GM12891 (cell line): ENCODE measurements at regions not wholly inside any gene's neighbourhood (a gene's known extent, or its start where the extent isn't known, plus 50 kb on each side); places are given as distances from the start of the nearest gene placed in this dataset.

Experiments used
- DNase-seq: peaks from one replicate; pipeline ENCODE4 v3.0.0; 2011; ENCODE audit warnings: low spot score; ENCODE audit not compliant: insufficient read length
- FAIRE-seq: peaks from 2 replicates; lab custom pipeline; 2011; peaks lifted over from hg19 to GRCh38; lab: Jason Lieb, UNC
- PAX5 ChIP-seq: IDR thresholded peaks from 2 replicates; pipeline ENCODE4 v1.6.1; 2011; ENCODE audit warnings: low read length, moderate library complexity, mild to moderate bottlenecking; ENCODE audit not compliant: insufficient read depth, severe bottlenecking
- POLR2A ChIP-seq: IDR thresholded peaks from 2 replicates; pipeline ENCODE4 v1.6.1; 2011; ENCODE audit warnings: low read depth, low read length, control low read depth
- POLR2AphosphoS5 ChIP-seq: IDR thresholded peaks from 2 replicates; pipeline ENCODE4 v1.6.1; 2011; ENCODE audit warnings: low read depth, low read length, control low read depth
- POU2F2 ChIP-seq: IDR thresholded peaks from 2 replicates; pipeline ENCODE4 v1.6.1; 2011; ENCODE audit warnings: low read depth, mild to moderate bottlenecking, control low read depth, low read length, moderate library complexity
- SPI1 ChIP-seq: IDR thresholded peaks from 2 replicates; pipeline ENCODE4 v1.6.1; 2011; ENCODE audit warnings: low read depth, low read length, control low read depth
- TAF1 ChIP-seq: IDR thresholded peaks from 2 replicates; pipeline ENCODE4 v1.6.1; 2011; ENCODE audit warnings: low read depth, low read length, control low read depth

DNA sequence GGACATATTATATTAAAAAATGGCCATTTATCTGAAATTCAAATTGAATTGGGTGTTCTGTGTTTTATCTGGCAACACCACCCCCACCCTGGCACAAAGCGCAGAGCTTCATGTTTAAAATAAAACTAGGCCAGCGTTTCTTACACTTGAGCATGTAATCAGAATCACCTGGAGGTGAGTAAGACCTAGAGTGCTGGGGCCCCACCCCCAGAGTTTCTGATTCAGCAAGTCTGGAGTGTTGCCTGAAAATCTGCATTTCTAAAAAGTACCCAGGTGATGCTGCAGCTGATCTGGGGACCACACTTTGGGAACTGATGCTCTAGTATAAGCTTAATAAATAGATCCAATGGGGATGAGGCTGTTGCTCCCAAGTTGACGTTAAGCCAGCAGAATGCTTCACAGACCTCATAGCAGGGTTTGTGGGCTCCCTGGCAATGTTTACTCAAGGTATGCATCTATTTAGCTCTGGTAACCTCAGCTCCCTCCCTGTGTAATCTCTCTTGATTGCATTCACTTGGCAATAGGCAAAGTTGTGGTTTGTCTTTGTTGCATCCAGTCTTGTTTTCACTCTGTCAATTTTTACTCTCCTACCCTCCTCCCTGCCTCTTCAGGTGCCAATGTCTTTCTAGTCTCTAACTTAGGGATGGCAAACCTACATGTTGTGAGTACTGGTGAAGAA lies 99.8 kb upstream of the TEX13D start:
- TF ChIP-seq SPI1 = no peak
- TF ChIP-seq POU2F2 = 0 out of 2 replicates have a peak, but pooled peaks have one; percentile 37
- DNase-seq (no peak), FAIRE-seq (no peak)

DNA sequence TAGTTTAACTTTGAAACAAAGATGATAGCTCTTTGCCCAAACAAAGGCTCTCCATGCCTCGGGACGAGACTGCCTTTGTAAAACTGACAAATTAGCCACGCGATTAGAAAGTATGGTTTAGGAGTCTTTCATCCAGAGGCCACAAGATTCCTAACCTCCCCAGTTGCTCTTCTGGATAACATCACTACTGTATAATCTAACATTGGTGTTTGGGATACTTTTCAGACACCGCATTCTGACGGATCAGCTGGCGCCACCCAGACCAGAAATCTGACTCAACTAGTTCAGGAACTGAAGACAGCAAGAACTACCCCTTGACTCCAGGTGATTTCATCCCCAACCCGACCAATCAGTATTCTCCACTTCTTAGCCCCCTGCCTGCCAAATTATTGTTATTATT lies 98.1 kb upstream of the TEX13D start:
- DNase-seq (no peak), FAIRE-seq (no peak)
- TF ChIP-seq POLR2AphosphoS5 (no peak), POU2F2 (no peak), POLR2A (no peak)

DNA sequence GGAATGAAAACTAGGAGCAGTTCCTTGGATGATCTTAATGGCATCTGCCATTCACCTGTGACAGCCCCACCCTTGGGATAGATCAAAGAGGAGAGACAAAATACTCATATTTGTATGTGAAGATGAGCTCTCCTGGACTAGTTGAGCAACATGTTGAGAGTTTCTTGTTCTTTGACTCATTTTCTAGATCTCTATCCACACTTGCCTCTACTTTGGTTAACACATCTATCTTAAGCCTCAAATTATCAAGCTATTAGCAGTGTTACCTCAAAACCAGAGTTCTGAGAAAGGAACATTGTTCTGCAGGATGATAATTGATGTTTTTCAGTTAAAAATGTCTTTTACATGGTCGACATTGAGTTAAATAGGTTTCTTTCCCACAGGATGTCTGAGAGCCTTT lies 94.2 kb upstream of the TEX13D start:
- no peak for TF ChIP-seq POLR2AphosphoS5
- TF ChIP-seq SPI1 = no peak
- TF ChIP-seq POLR2A = no peak
- no peak for TF ChIP-seq POU2F2
- TF ChIP-seq TAF1 = no peak
- TF ChIP-seq PAX5 = no peak
- DNase-seq = no peak
- FAIRE-seq = no peak

DNA sequence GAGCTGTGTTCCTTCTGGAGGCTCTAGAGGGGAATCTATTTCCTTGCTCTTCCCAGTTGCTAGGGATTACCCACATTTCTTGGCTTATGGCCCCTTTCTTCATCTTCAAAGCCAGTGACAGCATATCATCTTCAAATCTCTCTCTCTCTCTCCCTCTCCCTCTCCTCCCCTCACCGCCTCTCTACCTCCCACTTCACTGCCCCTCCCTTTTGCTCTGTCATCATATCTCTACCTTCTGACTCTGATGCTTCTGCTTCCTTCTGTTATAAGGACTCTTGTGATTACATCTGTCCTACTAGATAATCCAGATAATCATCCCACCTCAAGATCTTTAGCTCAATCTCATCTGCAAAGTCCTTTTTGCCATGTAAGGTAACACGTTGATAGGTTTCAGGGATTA lies 93.1 kb upstream of the TEX13D start:
- TF ChIP-seq POLR2AphosphoS5 (no peak), SPI1 (no peak)
- FAIRE-seq = no peak

DNA sequence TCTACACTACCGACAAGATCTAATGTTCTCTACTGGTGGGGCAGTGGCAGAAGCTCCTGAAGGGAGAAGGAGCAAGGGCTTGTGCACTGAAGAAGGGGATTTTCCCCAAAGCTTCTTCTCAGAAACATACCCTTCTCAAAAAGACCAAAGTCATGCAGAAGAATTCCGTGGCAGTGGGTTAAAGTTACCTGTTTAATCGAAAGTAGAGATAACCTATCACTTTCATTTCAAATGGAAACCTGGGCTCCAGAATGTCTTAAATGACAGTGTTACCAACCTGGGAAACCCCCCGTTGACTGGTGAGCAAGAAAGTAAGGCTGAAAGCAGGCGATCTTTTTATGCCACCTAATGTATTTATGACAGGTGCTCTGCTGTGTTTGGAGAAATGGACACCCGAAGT lies 92.5 kb upstream of the TEX13D start:
- no peak for DNase-seq
- no peak for FAIRE-seq
- TF ChIP-seq POLR2A (no peak), TAF1 (no peak), POLR2AphosphoS5 (no peak), POU2F2 (no peak), SPI1 (no peak), PAX5 (no peak)

More for the DNA sequence above, 93.1 kb upstream of the TEX13D start:
- no peak for DNase-seq

DNA sequence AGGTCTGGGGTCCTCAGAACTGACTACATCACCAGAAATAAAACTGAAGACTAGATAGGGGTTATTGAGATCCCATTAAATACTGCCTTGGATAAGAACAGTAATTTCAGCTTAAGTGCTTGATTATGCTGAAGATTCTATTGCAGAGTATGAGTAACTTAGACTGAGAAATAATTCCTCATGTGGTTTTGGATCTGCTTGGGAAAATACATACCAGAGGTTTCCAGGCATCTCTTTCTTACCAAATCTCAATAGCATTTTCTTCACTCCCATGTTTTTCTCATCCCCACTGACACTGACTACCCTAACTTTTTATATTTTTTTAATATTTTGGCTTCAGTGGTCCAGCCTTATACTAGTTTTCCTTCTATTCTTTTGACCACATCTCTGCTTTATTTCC lies 92.0 kb upstream of the TEX13D start:
- TF ChIP-seq POLR2AphosphoS5 (no peak), PAX5 (no peak), SPI1 (no peak), POU2F2 (no peak), POLR2A (no peak), TAF1 (no peak)
- FAIRE-seq (no peak), DNase-seq (no peak)

DNA sequence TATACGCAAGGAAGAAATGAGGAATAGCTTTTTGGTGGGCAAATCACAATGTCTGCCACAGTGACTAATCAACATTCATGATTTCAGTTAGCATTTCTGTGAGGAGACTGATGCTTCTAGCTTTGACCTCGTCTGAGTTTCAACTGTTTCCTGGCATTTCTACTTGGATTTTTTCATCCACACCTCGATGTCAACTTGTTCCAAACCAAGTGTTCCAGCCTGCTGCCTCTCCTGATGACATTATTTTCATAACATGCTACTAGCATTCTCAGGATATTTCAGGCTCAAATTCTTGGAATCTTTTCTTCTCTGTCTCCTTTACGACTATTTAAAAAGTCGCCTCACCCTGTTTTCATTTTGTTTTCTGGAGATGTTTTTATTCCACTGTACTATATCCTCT lies 90.3 kb upstream of the TEX13D start:
- DNase-seq = no peak
- FAIRE-seq = no peak
- TF ChIP-seq POU2F2 (no peak), PAX5 (no peak)

DNA sequence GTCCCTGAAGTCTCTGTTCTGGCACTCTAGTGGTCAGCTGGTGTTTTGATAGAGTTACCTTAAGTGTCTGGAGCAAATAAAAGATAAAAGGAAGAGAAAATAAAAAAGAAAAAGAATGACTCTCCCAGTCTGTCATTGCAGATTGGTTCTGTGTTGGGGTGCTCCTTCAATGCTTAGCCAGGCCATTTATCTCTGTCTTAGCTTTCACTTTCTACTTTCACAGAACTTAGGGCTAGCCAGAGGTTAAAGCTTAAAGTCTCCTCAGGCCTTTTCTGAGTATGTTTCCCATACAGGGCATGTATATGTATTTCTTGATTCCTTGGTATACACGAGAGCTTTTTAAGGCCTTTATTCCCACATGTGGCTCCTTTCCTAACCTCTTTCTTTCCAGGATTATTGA lies 83.1 kb upstream of the TEX13D start:
- FAIRE-seq (peak; percentile 9), DNase-seq (no peak)
- no peak for TF ChIP-seq POLR2AphosphoS5
- no peak for TF ChIP-seq PAX5
- TF ChIP-seq POLR2A = no peak
- TF ChIP-seq SPI1 = no peak
- no peak for TF ChIP-seq TAF1
- TF ChIP-seq POU2F2 = no peak

DNA sequence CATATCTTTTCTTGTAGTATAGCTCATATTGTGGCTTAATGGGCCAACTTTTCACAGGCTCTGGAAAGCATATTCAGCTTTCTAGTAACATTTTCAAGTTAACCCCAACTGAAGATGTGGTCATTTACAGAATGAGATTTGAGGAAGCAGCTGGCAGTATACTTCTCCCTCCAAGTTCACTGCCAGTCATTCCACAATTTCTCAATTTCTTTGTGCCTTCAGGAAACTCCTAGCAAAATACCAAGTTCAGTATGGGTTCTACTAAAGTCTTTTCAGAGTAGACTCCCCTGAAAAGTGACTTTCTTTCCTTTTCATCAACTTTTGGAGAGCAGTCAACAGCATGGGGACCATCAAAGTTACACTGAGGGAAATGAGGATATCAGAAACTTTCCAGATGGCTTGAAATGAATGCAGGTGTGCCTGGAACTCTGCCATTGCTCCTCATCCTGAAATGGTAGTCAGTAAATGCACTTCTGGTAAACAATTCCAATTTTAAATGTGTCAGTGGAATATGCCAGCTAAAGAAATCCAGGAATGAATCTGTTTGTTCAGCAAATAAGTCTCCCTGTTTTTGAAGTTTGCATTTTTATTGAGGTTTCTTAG lies 81.5 kb upstream of the TEX13D start:
- no peak for FAIRE-seq
- no peak for TF ChIP-seq POLR2A
- no peak for TF ChIP-seq PAX5
- TF ChIP-seq POLR2AphosphoS5 = no peak
- TF ChIP-seq SPI1 = no peak
- no peak for TF ChIP-seq TAF1
- TF ChIP-seq POU2F2 = no peak
- no peak for DNase-seq

DNA sequence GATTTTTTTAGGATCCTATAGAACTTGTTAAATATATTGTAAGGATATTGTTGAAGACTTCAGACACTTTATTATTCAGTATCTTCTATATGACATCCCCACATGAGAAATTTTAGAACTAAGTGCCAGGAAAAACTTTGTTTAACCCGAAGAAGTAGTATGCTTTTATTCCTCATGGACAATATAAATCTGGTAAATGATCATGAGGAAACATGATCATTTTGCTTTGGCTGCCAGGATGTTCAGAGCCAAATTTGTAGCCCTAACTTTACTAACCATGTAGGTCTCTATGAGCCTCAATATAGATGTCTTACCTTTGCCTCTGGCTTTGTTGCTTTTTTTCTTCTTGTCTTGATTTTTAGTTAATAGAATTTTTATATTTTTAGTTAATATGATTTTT lies 77.8 kb upstream of the TEX13D start:
- no peak for FAIRE-seq
- no peak for TF ChIP-seq POLR2A
- TF ChIP-seq PAX5 = no peak
- TF ChIP-seq POU2F2 = no peak
- TF ChIP-seq POLR2AphosphoS5 = no peak
- TF ChIP-seq TAF1 = no peak
- no peak for TF ChIP-seq SPI1
- DNase-seq = no peak

DNA sequence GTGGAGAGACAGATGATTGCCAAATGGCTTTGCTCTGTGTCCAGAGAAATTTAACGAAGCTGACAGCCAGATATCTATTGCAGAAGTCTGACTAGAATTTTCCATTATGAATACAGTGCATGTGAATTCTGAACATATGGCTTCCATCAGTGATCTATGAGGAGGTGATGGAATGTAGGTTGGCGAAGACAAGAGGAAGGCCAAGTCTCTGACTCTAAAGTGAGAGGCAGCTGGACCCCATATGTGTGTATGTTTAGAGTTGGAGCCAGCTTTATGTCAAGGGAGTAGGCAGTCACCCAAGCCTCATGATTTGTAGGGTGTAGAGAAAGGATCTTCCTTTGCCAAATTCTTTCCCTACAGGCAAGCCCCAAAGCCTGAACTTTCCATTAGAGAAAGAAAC lies 76.2 kb upstream of the TEX13D start:
- no peak for FAIRE-seq
- TF ChIP-seq POLR2A (no peak), PAX5 (no peak), TAF1 (no peak), POLR2AphosphoS5 (no peak), SPI1 (no peak), POU2F2 (no peak)
- no peak for DNase-seq
